Right lobe of liver (tissue), 6 donors: ENCODE measurements at regions not wholly inside any gene's neighbourhood (a gene's known extent, or its start where the extent isn't known, plus 50 kb on each side); places are given as distances from the start of the nearest gene placed in this dataset.

Experiments
- ATAC-seq, 4 donors: fragments of 200-7000 bp; cut with Tn5 transposase; one replicate each; pipeline ENCODE4 v1.9.1; 2020; ENCODE audit warnings: mild to moderate bottlenecking in 4 of 4, moderate library complexity in 4 of 4
- DNase-seq, 3 donors: peaks; one replicate each; pipeline ENCODE4 v3.0.0-alpha.2; 2020
- H3K27ac ChIP-seq, 3 donors: fragments of 200-600 bp; one replicate each; pipeline ENCODE4 v1.8.0; 2022
- H3K27me3 ChIP-seq, 2 donors: fragments of 200-600 bp; one replicate each; pipeline ENCODE4 v1.8.0; 2022
- H3K36me3 ChIP-seq, 4 donors: fragments of 200-600 bp; sonication (generic) in 1 of 4; one replicate each; pipeline versions ENCODE4 v1.5.1 to v1.8.0; 2017 to 2022; ENCODE audit warnings: control low read depth in 1 of 4
- H3K4me1 ChIP-seq, 4 donors: fragments of 200-600 bp; sonication (generic) in 1 of 4; one replicate each; pipeline versions ENCODE4 v1.5.1 to v1.8.0; 2017 to 2022; ENCODE audit warnings: control low read depth in 1 of 4
- H3K4me3 ChIP-seq, 3 donors: fragments of 200-600 bp; one replicate each; pipeline ENCODE4 v1.8.0; 2022
- H3K9me3 ChIP-seq, 4 donors: fragments of 200-600 bp; sonication (generic) in 1 of 4; one replicate each; pipeline versions ENCODE4 v1.5.1 to v1.8.0; 2017 to 2022; ENCODE audit warnings: control low read depth in 1 of 4
- POLR2A ChIP-seq: fragments of 450-650 bp; IDR thresholded peaks from one replicate; pipeline ENCODE4 v1.6.1; 2017; ENCODE audit warnings: antibody characterized with exemption, mild to moderate bottlenecking
- WGBS: methylation state at CpG from one replicate; pipeline ENCODE4 v1.1.6; 2018; ENCODE audit warnings: low coverage, low lambda C conversion rate; ENCODE audit not compliant: insufficient coverage; ENCODE audit errors: missing lambda C conversion rate; 5-methylcytosine and 5-hydroxymethylcytosine counted together
- intact Hi-C, 2 donors: fragments of 100-400 bp; cut with DNase I; formaldehyde crosslinking; loops; one replicate each; pipeline versions ENCODE4 v1.11.2 to v1.14.1; 2022
- TF ChIP-seq, protein P1 (sequence below), 4 donors: fragments of 200-600 bp in 3 of 4; fragments of 450-650 bp in 1 of 4; IDR thresholded peaks; one replicate each; pipeline versions ENCODE4 v1.5.1 to v1.8.0; 2016 to 2022; ENCODE audit warnings: antibody characterized with exemption in 4 of 4, mild to moderate bottlenecking in 2 of 4
- donor health status: DM: no; HTN: yes; CAD: no.
- donor health status: DM: no; HTN: no; CAD: no.
- donor health status: DM: no; HTN: no; CAD: no.
- donor health status: DM: no; HTN: yes; CAD: no.
- donor health status: DM: no; HTN: yes; CAD: no.

DNA sequence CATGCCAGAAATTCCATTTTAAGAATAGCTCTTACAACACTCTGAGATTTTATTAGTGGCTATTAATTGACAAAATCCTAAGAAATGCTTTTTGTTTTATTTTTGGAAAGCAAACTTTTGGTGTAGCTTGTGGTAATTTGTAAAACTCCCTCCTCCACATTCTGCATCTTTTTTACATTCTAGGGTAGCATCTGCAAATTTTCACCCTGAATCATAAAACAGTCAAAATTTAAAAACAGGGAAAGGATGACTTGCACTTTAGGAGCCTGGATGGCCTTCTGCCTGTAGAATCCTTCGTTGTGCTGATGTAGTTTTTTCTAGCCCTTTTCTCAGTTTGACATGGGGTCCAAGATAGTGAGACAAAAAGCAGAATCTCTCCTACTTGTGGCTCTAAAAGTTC lies 316.1 kb downstream of the ADRA2A start:
- no peak for DNase-seq
- Histone ChIP-seq H3K27ac (no peak overlapping the region), H3K27me3 (no peaks in the 10 kb centered on the region), H3K4me1 (no peaks in the 10 kb centered on the region), H3K36me3 (no peaks in the 10 kb centered on the region), H3K9me3 (no peaks in the 10 kb centered on the region), H3K4me3 (no peak overlapping the region)
- WGBS: 13% methylated on average over 1 of the region's 1 CpG
- ATAC-seq: no peak
- intact Hi-C loops: no loop called here
- TF ChIP-seq POLR2A: no peak
- TF ChIP-seq, protein P1, sequence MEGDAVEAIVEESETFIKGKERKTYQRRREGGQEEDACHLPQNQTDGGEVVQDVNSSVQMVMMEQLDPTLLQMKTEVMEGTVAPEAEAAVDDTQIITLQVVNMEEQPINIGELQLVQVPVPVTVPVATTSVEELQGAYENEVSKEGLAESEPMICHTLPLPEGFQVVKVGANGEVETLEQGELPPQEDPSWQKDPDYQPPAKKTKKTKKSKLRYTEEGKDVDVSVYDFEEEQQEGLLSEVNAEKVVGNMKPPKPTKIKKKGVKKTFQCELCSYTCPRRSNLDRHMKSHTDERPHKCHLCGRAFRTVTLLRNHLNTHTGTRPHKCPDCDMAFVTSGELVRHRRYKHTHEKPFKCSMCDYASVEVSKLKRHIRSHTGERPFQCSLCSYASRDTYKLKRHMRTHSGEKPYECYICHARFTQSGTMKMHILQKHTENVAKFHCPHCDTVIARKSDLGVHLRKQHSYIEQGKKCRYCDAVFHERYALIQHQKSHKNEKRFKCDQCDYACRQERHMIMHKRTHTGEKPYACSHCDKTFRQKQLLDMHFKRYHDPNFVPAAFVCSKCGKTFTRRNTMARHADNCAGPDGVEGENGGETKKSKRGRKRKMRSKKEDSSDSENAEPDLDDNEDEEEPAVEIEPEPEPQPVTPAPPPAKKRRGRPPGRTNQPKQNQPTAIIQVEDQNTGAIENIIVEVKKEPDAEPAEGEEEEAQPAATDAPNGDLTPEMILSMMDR (IDR thresholded peaks at IDR 0.05): no peak

DNA sequence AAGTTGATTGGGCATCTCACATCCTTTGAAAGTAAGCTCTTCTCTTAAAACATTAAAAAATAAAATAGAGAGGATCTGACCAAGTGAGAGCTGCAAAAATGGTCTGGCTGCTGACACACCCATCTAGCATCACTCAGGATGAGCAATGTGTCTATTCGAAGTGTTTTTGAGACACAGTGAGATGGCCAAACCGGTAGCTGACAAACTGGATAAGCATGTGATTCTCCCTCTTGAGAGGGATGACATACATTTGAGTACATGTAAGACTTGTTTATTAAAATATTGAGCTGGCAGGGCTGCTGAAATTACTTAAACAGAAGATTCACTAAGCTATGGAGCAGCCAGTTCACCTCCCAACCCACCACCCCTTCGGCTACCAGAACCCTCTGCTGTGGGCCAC lies 333.9 kb downstream of the ADRA2A start:
- Histone ChIP-seq H3K27ac (no peak overlapping the region), H3K4me3 (no peak overlapping the region), H3K36me3 (no peaks in the 10 kb centered on the region), H3K27me3 (no peaks in the 10 kb centered on the region), H3K9me3 (no peaks in the 10 kb centered on the region), H3K4me1 (no peaks in the 10 kb centered on the region)
- WGBS: 55% methylated on average over 2 of the region's 3 CpGs
- intact Hi-C loops: no loop called here
- no peak for ATAC-seq
- TF ChIP-seq, protein P1 (IDR thresholded peaks at IDR 0.05): no peak
- no peak for TF ChIP-seq POLR2A
- DNase-seq: no peak

DNA sequence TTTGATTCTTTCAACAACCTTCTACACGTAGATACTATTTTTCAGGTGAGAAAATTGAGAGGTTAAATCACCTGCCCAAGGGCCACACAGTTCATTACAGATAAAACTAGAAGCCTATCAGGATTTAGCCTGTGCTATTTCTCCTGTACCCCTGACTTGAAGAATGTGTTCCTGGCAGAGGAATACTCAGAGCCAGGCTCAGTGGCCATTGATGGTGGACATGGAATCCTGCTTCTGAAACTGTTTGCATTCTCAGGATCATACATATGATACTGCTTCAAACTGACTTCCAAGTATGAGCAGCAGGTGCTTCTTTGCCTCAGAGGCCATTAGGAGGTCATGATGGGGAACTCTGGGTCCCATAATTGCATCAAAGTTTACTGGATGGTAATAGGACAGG lies 348.6 kb downstream of the ADRA2A start:
- intact Hi-C loops: no loop called here
- 79% methylated on average over 1 of the region's 1 CpG for WGBS
- H3K36me3 ChIP-seq: no peaks in the 10 kb centered on the region

DNA sequence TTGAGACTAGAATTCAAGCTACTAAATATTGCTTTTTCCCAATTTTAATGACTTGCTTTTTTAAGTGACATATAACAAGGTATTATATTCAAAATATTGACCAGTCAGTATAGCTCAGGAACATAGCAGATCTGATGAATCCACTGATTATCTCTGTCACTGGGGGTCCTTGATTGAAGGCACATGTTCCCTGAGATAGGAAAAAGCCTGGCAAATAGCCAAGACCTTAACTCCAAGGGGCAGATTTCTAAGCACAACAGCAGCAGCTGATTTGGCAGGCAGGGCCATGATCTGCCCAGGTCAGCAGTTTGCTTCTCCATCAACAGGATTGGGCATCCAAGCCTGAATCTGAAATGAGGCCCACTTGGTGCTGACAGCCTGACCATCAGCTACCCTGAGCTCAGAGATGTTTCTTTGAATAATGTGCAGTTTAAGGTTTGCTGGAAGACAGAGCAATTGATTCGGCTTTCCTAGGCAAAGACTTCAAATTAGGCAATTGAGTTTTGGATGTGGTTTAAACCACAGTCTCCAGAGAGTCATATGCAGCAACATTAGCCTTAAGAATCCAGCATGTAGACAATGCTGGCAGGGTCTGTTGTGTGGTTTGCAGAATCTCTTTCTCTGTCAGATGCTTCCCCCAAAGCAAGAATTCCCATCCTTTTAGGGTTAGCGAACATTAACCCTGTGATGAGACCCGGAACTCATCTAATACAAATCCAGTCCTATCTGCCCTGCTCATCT lies 352.6 kb downstream of the ADRA2A start:
- TF ChIP-seq, protein P1 (IDR thresholded peaks at IDR 0.05): no peak
- no peak for TF ChIP-seq POLR2A
- H3K9me3 ChIP-seq: no peaks in the 10 kb centered on the region
- intact Hi-C loops: no loop called here
- no peak overlapping the region for H3K4me3 ChIP-seq
- DNase-seq (no peak), ATAC-seq (no peak)
- H3K27ac ChIP-seq: no peak overlapping the region
- no peaks in the 10 kb centered on the region for H3K27me3 ChIP-seq
- 88% methylated on average over 3 of the region's 3 CpGs for WGBS
- no peaks in the 10 kb centered on the region for H3K4me1 ChIP-seq
- H3K36me3 ChIP-seq: no peaks in the 10 kb centered on the region

More for the DNA sequence above, 348.6 kb downstream of the ADRA2A start:
- no peak for DNase-seq
- H3K9me3 ChIP-seq: no peaks in the 10 kb centered on the region
- no peak for TF ChIP-seq POLR2A
- TF ChIP-seq, protein P1 (IDR thresholded peaks at IDR 0.05): no peak
- ATAC-seq: no peak
- no peak overlapping the region for H3K27ac ChIP-seq
- H3K4me3 ChIP-seq: no peak overlapping the region
- no peaks in the 10 kb centered on the region for H3K27me3 ChIP-seq
- H3K4me1 ChIP-seq: no peaks in the 10 kb centered on the region
